C4-2B (cell line): ENCODE measurements at regions not wholly inside any gene's neighbourhood (a gene's known extent, or its start where the extent isn't known, plus 50 kb on each side); places are given as distances from the start of the nearest gene placed in this dataset.

Experiments
- ZFX ChIP-seq: fragments of 450-650 bp; IDR thresholded peaks from 2 replicates; pipeline ENCODE4 v1.6.1; 2017
- TF ChIP-seq, protein P1 (sequence below): fragments of 450-650 bp; conservative IDR thresholded peaks from 2 replicates; pipeline ENCODE4 v1.5.1; 2017; ENCODE audit warnings: mild to moderate bottlenecking

DNA sequence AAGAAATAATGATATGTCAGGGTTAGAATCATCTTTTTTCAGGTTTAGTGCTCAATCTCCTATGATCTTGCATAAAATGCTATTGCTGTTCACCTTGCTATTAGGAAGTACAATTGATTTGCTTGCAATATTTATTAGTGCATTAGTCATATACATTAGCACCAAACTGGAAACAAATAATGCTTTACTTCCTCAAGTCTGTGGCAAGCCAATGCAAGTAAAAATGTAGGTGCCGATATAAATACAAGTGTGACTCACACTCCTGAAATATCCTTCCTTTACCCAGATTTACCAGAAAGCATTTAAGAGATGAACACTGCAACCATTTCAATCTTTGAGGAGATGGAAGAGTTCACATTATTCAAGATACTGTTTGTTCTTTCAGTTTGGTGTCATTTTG lies 1487.7 kb upstream of the ADGRL3 start:
- TF ChIP-seq, protein P1, sequence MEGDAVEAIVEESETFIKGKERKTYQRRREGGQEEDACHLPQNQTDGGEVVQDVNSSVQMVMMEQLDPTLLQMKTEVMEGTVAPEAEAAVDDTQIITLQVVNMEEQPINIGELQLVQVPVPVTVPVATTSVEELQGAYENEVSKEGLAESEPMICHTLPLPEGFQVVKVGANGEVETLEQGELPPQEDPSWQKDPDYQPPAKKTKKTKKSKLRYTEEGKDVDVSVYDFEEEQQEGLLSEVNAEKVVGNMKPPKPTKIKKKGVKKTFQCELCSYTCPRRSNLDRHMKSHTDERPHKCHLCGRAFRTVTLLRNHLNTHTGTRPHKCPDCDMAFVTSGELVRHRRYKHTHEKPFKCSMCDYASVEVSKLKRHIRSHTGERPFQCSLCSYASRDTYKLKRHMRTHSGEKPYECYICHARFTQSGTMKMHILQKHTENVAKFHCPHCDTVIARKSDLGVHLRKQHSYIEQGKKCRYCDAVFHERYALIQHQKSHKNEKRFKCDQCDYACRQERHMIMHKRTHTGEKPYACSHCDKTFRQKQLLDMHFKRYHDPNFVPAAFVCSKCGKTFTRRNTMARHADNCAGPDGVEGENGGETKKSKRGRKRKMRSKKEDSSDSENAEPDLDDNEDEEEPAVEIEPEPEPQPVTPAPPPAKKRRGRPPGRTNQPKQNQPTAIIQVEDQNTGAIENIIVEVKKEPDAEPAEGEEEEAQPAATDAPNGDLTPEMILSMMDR: no peak
- TF ChIP-seq ZFX: no peak
